C4-2B (cell line): ENCODE measurements at regions not wholly inside any gene's neighbourhood (a gene's known extent, or its start where the extent isn't known, plus 50 kb on each side); places are given as distances from the start of the nearest gene placed in this dataset.

Source experiments
- ZFX ChIP-seq: fragments of 450-650 bp; IDR thresholded peaks from 2 replicates; pipeline ENCODE4 v1.6.1; 2017
- TF ChIP-seq, protein P1 (sequence below): fragments of 450-650 bp; conservative IDR thresholded peaks from 2 replicates; pipeline ENCODE4 v1.5.1; 2017; ENCODE audit warnings: mild to moderate bottlenecking

DNA sequence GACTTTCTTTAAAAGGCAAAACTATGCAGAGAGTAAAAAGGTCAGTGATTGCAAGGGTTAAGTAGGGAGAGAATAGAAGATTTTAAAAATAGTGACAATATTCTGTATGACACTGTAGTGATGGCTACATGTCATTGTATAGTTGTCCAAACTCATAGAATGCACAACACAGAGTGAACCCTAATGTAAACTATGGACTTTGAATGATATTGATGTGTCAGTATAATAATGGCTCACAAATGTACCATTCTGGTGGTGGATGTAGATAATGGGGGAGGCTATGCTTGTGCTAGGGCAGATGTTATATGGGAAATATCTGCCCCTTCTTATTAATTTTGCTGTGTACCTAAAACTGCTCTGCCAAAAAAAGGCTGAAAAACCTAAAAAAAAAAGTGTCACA lies 468.9 kb downstream of the KIF4B start:
- TF ChIP-seq, protein P1, sequence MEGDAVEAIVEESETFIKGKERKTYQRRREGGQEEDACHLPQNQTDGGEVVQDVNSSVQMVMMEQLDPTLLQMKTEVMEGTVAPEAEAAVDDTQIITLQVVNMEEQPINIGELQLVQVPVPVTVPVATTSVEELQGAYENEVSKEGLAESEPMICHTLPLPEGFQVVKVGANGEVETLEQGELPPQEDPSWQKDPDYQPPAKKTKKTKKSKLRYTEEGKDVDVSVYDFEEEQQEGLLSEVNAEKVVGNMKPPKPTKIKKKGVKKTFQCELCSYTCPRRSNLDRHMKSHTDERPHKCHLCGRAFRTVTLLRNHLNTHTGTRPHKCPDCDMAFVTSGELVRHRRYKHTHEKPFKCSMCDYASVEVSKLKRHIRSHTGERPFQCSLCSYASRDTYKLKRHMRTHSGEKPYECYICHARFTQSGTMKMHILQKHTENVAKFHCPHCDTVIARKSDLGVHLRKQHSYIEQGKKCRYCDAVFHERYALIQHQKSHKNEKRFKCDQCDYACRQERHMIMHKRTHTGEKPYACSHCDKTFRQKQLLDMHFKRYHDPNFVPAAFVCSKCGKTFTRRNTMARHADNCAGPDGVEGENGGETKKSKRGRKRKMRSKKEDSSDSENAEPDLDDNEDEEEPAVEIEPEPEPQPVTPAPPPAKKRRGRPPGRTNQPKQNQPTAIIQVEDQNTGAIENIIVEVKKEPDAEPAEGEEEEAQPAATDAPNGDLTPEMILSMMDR, result no peak
- no peak for TF ChIP-seq ZFX
